Islet precursor cell (in vitro differentiated cells): ENCODE measurements at regions not wholly inside any gene's neighbourhood (a gene's known extent, or its start where the extent isn't known, plus 50 kb on each side); places are given as distances from the start of the nearest gene placed in this dataset.
"Not testable (repeated sequence)": the region's sequence is repeated elsewhere in the genome, so short reads cannot be mapped to it uniquely, and the experiment has no call there.

Source experiments
- DNase-seq: peaks from one replicate; pipeline ENCODE4 v3.0.0-alpha.2; 2018

- no peak for DNase-seq
These were observed 325.0 kb downstream of the HLX start for GRCh38 chr1:221204055-221204833.

- DNase-seq = no peak
These were observed 326.8 kb downstream of the HLX start for GRCh38 chr1:221206076-221206475.

GRCh38 chr1:221212926-221213325 is 333.7 kb downstream of the HLX start:
- no peak for DNase-seq

GRCh38 chr1:221217029-221217428 is 337.8 kb downstream of the HLX start:
- no peak for DNase-seq

- DNase-seq = no peak
These were observed 344.0 kb downstream of the HLX start for GRCh38 chr1:221223281-221223680.

GRCh38 chr1:221227460-221227859 is 348.2 kb downstream of the HLX start:
- DNase-seq = no peak

GRCh38 chr1:221227872-221228337 is 348.7 kb downstream of the HLX start:
- no peak for DNase-seq

- DNase-seq = no peak
These were observed 349.4 kb downstream of the HLX start for GRCh38 chr1:221228594-221228993.

GRCh38 chr1:221230605-221231004 is 351.4 kb downstream of the HLX start:
- DNase-seq = no peak

- no peak for DNase-seq
These were observed 355.5 kb downstream of the HLX start for GRCh38 chr1:221234791-221235190.

GRCh38 chr1:221237587-221237986 is 358.3 kb downstream of the HLX start:
- no peak for DNase-seq

GRCh38 chr1:221239181-221239580 is 359.9 kb downstream of the HLX start:
- DNase-seq = no peak

- no peak for DNase-seq
These were observed 360.5 kb downstream of the HLX start for GRCh38 chr1:221239792-221240191.

- DNase-seq = no peak
These were observed 361.4 kb downstream of the HLX start for GRCh38 chr1:221240690-221241089.

GRCh38 chr1:221241157-221241556 is 361.9 kb downstream of the HLX start:
- DNase-seq = no peak

GRCh38 chr1:221241592-221241991 is 362.3 kb downstream of the HLX start:
- DNase-seq = no peak

- no peak for DNase-seq
These were observed 366.8 kb downstream of the HLX start for GRCh38 chr1:221246067-221246466.

GRCh38 chr1:221246628-221247415 is 367.6 kb downstream of the HLX start:
- DNase-seq = no peak

GRCh38 chr1:221251580-221251979 is 372.3 kb downstream of the HLX start:
- DNase-seq = no peak

- no peak for DNase-seq
These were observed 375.6 kb downstream of the HLX start for GRCh38 chr1:221254813-221255212.

- DNase-seq = no peak
These were observed 377.5 kb downstream of the HLX start for GRCh38 chr1:221256773-221257172.

GRCh38 chr1:221257548-221257947 is 378.3 kb downstream of the HLX start:
- DNase-seq = not testable (repeated sequence)

GRCh38 chr1:221262677-221263076 is 383.4 kb downstream of the HLX start:
- DNase-seq = not testable (repeated sequence)
